ENCODE measurements at regions not wholly inside any gene's neighbourhood (a gene's known extent, or its start where the extent isn't known, plus 50 kb on each side); places are given as distances from the start of the nearest gene placed in this dataset.

GRCh38 chr6:114577109-114577508, 234.3 kb upstream of the HS3ST5 start (continued):
- TF ChIP-seq GABPA (IDR thresholded peaks at IDR 0.05; ENCODE audit: borderline replicate concordance, insufficient read depth, low read length) (no peak), YY1 (IDR thresholded peaks at IDR 0.05; ENCODE audit: low read depth, low read length) (no peak), PHF8 (conservative IDR thresholded peaks at IDR 0.05; ENCODE audit: low read depth, low read length) (no peak)
